Ovary (tissue), 3 donors: ENCODE measurements at regions not wholly inside any gene's neighbourhood (a gene's known extent, or its start where the extent isn't known, plus 50 kb on each side); places are given as distances from the start of the nearest gene placed in this dataset.

Experiments
- EP300 ChIP-seq: sonication (generic); formaldehyde crosslinking; IDR thresholded peaks from one replicate; pipeline ENCODE4 v1.6.1; 2017; ENCODE audit warnings: antibody characterized with exemption
- POLR2A ChIP-seq: fragments of 450-650 bp; IDR thresholded peaks from one replicate; pipeline ENCODE4 v1.6.1; 2017; ENCODE audit warnings: antibody characterized with exemption, mild to moderate bottlenecking, moderate library complexity
- TF ChIP-seq, protein P1 (sequence below), 3 donors: fragments of 450-650 bp in 2 of 3; fragments of 200-600 bp in 1 of 3; IDR thresholded peaks; one replicate each; pipeline versions ENCODE4 v1.5.1 to v1.8.0; 2016 to 2022; ENCODE audit warnings: antibody characterized with exemption in 3 of 3, mild to moderate bottlenecking in 1 of 3
- donor health status: DM: no; HTN: no; CAD: no.

DNA sequence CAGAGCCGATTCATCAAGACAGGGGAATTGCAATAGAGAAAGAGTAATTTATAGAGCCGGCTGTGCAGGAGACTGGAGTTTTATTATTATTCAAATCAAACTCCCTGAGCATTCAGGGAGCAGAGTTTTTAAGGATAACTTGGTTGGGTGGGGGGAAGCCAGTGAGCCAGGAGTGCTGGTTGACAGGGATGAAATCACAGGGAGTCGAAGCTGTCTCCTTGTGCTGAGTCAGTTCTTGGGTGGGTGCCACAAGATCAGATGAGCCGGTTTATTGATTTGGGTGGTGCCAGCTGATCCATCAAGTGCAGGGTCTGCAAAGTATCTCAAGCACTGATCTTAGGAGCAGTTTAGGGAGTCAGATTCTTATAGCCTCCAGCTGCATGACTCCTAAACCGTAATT lies 95.4 kb upstream of the CCDC80 start:
- TF ChIP-seq, protein P1, sequence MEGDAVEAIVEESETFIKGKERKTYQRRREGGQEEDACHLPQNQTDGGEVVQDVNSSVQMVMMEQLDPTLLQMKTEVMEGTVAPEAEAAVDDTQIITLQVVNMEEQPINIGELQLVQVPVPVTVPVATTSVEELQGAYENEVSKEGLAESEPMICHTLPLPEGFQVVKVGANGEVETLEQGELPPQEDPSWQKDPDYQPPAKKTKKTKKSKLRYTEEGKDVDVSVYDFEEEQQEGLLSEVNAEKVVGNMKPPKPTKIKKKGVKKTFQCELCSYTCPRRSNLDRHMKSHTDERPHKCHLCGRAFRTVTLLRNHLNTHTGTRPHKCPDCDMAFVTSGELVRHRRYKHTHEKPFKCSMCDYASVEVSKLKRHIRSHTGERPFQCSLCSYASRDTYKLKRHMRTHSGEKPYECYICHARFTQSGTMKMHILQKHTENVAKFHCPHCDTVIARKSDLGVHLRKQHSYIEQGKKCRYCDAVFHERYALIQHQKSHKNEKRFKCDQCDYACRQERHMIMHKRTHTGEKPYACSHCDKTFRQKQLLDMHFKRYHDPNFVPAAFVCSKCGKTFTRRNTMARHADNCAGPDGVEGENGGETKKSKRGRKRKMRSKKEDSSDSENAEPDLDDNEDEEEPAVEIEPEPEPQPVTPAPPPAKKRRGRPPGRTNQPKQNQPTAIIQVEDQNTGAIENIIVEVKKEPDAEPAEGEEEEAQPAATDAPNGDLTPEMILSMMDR (IDR thresholded peaks at IDR 0.05) = no peak
- TF ChIP-seq POLR2A = no peak
- TF ChIP-seq EP300 = no peak
